Renal cortical epithelial cell (primary cell): ENCODE measurements at regions not wholly inside any gene's neighbourhood (a gene's known extent, or its start where the extent isn't known, plus 50 kb on each side); places are given as distances from the start of the nearest gene placed in this dataset.
A peak's percentile ranks its signal among the peaks of the same experiment; 100 is the strongest.

Experiments used
- DNase-seq: peaks from one replicate; pipeline ENCODE4 v3.0.0-alpha.2; 2011; ENCODE audit warnings: low read depth

- DNase-seq, result no peak
Observed at GRCh38 chr6:138607478-138608433, 108.5 kb upstream of the NHSL1 start.

- no peak for DNase-seq
Observed at GRCh38 chr6:138608896-138609295, 109.6 kb upstream of the NHSL1 start.

DNA sequence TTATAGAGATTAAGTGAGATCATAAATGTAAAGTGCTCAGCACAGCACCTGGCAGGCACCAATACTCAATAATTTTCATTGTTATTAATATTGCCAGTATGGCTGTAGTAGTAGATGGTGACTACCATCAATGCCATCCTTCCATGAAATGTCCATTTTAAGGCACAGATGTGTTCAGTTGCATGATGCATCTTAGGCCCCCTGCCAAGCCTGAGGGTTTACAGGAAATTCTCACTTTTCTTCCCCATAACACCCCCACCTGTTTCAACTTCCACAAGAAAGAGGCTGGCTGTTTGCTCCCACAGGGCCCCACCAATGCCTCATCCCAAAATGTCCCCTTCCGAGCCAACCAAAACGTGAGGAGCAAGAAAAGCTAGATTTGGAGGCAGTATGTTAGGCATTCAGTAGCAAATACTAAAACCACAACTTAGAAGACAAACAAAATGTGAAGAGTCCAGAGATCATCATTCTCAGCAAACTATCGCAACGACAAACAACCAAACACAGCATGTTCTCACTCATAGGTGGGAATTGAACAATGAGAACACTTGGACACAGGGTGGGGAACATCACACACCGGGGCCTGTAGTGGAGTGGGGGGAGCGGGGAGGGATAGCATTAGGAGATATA lies 110.6 kb upstream of the NHSL1 start:
- no peak for DNase-seq

DNA sequence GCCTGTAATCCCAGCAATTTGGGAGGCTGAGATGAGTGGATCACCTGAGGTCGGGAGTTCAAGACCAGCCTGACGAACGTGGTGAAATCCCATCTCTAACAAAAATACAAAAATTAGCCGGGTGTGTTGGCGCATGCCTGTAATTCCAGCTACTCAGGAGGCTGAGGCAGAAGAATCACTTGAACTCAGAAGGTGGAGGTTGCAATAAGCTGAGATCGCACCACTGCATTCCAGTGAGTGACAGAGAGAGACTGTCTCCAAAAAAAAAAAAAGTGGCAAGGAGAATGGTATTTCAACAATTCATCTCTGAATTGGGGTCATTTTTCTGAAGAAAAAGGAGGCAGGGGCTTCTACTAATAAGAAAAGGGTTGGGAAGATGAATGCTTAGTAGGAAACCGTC lies 111.5 kb upstream of the NHSL1 start:
- DNase-seq, result no peak

DNA sequence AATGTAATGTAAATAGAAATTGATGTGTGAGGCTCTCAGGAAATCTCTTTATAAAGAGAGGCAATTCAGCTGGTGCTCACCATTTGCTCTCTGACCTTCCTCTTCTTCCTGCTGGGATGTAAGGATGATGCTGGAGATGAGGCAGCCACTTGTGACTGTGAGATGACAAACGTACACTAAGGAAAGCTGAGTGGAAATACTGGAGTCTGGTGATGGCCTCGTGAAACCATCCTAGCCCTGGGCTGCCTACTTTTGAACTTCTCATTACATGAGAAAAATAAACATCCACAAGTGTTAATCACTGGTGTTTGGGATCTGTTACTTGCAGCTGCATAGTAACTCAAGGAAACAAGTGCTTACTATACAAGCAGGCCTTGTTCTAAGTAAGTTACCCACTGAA lies 114.9 kb upstream of the NHSL1 start:
- no peak for DNase-seq

DNA sequence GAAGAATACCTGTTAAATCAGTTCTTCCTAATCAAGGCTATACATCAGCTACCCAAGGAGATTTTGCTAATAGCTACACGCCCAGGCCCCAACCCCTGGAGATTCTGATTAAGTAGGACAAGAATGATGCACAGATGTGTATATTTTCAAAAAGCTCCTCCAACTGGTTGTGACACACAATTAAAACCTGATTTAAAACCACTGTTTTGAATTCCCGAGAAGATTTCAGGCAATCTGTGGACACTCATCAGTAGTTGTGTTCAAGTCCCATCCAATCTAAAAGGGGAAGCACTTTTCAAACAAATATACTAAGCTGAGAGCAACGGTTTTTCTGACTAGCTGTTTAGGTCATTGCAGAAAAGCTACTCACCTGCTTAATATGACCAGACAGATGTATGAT lies 118.9 kb upstream of the NHSL1 start:
- no peak for DNase-seq

- DNase-seq, result no peak
Observed at GRCh38 chr6:138620630-138621029, 121.3 kb upstream of the NHSL1 start.

GRCh38 chr6:138622967-138623366 lies 123.7 kb upstream of the NHSL1 start:
- peak; percentile 36 for DNase-seq

DNA sequence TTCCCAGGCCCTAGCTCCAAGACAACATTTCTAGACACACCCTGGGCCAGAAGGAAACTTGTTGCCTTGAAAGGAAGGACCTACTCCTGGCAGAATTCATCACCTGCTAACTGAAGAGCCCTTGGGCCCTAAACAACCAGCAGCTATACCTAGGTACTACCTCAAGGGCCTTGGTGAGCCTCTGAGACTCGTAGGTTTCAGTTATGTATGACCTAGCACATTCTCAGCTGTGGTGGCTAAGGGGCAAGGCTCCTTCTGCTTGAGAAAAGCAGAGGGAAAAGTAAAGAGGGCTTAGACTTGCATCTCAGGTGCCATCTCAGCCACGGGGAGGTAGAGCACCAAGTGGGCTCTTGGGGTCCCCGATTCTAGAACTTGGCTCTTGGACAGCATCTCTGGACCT lies 132.3 kb upstream of the NHSL1 start:
- DNase-seq, result no peak

DNA sequence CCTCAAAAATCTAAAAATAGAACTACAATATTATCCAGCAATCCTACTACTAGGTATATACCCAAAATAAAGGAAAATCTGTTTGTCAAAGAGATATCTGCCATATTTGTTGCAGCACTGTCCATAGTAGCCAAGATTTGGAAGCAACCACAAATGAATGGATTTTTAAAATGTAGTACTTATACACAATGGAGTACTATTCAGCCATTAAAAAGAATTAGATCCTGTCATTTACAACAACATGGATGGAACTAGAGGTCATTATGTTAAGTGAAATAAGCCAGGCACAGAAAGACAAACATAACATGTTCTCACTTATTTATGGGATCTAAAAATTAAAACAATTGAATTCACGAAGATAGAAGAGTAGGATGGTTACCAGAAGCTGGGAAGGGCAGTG lies 135.7 kb upstream of the CCDC28A start:
- no peak for DNase-seq

GRCh38 chr6:138638604-138639003 lies 135.0 kb upstream of the CCDC28A start:
- DNase-seq, result no peak

DNA sequence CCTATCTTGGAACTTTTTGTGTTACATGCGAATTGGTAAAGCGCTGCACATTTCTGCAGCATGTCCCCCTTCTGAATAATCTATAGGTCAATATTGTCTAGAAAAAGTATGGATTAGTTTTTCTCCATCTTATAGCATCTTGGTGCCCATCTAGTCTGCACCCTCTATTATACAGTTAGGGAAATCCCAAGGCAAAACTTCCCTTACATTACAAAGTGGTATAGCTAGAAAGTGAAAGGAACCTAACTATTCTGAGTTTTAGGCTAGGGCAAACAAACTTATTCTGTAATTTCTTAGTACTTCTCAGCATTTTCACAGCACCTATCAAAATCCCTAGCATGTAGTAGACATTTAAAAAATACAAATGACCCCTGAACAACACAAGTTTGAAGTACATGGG lies 133.5 kb upstream of the CCDC28A start:
- DNase-seq, result no peak

DNA sequence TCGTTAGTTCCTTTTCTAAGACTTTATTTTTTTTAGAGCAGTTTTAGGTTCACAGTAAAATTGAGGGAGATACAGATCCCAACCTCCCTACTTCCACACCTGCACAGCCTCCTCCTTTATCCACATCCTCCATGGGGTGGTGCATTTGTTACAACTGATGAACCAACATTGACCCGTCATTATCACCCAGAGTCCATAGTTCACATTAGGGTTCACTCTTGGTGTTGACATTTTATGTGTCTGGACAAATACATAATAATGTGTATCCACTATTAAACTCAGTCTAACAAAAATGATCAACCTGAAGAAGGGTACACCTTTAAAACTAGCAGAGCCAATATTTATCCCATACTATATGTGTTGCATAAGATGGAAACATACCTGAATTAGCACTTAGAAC lies 130.4 kb upstream of the CCDC28A start:
- no peak for DNase-seq

DNA sequence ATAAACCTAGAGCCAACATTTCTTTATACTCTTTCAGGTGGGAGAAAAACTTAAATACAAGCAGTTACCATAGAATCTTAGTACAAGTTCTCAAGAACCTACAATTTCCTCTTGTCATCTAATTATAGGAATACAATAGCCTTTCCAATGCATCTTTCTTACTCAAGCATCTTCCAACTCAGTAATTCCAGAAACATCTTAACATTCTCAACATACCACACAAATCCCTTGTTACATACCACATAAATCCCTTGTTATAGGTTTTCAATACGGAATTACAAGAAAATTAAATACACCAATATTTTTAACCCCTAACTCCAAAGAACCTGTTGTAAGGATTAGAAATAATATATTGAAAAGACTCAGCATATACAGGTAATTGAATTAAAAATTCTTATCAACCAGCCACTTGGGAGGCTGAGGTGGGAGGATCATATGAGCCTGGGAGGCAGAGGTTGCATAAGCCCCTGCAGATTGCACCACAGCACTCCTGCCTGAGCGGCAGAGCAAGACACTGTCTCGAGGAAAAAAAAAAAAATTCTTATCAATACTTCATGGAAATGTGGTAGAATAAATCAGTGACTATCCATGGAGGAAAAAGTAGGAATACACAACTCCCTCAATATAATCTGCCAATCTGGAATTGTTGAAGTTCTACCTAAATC lies 127.5 kb upstream of the CCDC28A start:
- no peak for DNase-seq

DNA sequence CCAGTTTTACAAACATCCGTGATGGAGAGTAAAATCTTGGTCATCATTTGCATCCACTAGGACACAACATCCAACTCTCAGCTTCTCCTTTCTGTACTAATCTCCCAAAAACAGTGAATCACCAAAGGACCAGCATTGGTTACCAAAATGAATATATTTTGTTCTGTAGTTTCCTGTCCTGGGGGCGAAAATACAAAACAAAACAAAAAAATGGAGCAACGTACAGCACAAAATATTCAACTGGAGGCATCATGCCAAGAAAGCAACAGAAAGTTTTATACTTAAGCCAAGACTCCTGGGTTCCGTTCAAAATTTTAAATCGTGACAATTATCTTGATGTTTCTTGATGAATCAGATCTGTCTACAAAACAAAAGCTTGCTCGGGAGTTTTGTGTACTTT lies 126.6 kb upstream of the CCDC28A start:
- DNase-seq, result no peak

GRCh38 chr6:138648127-138648526 lies 125.4 kb upstream of the CCDC28A start:
- DNase-seq, result no peak

DNA sequence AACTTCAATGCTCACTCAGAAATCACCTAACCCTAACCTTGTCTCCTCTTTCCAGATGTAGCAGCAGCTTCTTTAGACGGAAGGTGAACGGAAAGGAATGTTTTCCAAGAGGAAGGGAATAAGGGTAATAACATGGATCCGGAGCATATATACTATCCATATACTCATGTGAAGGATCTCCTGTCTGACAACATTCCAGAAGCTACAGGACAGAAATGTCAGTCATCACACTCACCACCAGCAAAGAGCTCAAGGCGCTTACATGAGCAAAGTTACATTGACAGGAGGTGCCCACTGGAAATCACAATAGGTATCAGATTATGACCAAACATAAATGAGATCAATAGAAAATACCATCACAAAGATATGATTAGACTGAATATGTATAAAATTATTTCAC lies 122.1 kb upstream of the CCDC28A start:
- no peak for DNase-seq

DNA sequence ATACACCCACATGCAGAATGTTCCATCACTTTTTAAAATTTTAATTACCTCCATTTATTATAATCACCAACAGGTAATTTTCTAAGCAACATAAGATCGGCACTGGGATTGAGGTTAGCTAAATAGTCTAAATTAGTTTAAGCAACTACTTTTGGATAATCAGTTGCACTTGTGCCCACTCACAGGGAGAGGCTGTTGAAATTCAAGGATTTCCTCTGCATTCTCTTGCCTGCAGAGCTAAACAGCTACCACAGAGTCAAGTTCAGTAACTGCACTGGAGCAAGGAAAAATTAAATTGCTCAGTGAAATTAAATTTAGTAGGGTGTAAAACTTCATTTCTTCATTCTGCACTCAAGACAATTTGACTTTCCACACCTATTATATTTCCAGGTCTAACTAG lies 120.7 kb upstream of the CCDC28A start:
- no peak for DNase-seq

DNA sequence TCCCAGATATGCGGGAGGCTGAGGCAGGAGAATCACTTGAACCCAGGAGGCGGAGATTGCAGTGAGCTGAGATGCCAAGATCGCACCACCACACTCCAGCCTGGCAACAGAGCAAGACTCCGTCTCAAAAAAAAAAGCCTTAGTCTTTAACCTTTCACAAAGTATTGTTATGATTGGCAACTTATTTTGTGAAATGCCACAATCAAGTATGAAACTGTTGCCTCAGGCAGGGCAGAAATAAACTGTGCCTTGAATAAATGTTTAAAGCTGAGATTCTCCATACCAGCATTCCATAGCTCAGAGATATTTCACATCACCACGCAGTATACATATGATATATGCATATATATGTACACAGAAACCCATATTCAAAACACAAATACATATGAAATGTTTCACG lies 120.1 kb upstream of the CCDC28A start:
- DNase-seq, result no peak

- peak; percentile 62 for DNase-seq
Observed at GRCh38 chr6:138654715-138655634, 118.6 kb upstream of the CCDC28A start.

DNA sequence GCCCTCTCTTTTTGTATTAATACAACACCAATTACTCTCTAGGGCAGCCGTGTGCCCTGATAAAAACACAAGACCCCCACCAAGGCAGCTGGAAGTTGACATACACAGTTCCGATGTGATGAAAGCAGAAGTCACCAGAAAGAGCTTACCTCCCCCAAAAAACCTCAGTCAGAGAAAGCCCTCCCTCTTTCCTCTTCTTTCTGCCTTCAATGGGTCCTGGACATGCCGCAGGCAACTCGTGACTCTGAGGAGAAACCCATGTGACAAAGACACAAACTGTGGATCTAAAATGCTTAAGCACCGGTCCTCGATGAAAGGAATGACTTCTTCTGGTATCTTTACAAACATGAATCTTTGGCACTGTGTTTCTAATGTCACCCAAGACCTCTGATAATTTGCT lies 117.7 kb upstream of the CCDC28A start:
- no peak for DNase-seq
